ENCODE measurements at regions not wholly inside any gene's neighbourhood (a gene's known extent, or its start where the extent isn't known, plus 50 kb on each side); places are given as distances from the start of the nearest gene placed in this dataset.

DNA sequence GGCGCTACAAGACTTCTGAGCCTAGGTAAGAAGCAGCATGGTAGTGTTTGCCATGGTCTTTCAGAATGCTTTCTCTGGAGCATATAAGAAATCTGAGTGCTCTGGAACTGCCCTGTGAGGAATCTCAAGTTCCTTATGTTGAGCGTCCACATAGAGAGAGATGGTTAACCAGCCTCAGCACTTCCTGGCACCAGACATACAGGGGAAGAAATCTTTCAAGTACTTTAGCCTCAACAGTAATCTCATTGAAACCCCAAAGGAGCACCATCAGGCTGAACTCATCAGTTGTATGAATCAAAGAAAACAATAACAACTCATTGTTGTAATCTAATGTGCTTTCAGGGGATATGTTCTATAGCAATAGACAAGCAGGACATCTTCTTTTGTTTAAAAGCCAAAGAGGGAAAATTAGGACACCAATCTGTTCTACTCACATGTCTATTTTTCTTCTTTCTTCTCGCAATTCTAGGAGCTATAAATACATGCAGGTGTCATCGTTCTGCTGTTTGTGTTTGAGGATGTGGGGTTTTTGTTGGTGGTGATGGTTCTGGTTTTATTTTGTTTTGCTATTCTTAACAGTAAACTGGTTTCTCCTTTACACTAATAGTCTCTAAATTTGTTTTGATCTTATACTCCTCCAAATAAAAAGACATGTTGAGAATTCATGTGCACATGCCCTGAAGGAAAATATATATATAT lies 1145.0 kb upstream of the LRRN3 start:
- Histone ChIP-seq H3K9me3 (ENCODE audit: control insufficient read depth in 2 of 2, low read length in 2 of 2) (no peaks in the 10 kb centered on the region), H3K9ac (ENCODE audit: low read depth in 1 of 2, low read length in 2 of 2) (no peak overlapping the region), H3K4me3 (ENCODE audit: low read length in 2 of 2) (no peak overlapping the region), H3K27ac (ENCODE audit: low read depth in 2 of 2, low read length in 2 of 2) (no peak overlapping the region), H3K27me3 (ENCODE audit: control insufficient read depth in 2 of 2, insufficient read depth in 2 of 2, low read length in 2 of 2) (no peaks in the 10 kb centered on the region), H3K36me3 (ENCODE audit: control insufficient read depth in 2 of 2, insufficient read depth in 2 of 2, low read length in 2 of 2) (no peaks in the 10 kb centered on the region), H3K4me1 (ENCODE audit: control insufficient read depth in 2 of 2, insufficient read depth in 2 of 2, low read length in 2 of 2) (no peaks in the 10 kb centered on the region)

- Histone ChIP-seq H3K27ac (ENCODE audit: low read depth in 2 of 2, low read length in 2 of 2) (no peak overlapping the region), H3K4me1 (ENCODE audit: control insufficient read depth in 2 of 2, insufficient read depth in 2 of 2, low read length in 2 of 2) (no peaks in the 10 kb centered on the region), H3K9ac (ENCODE audit: low read depth in 1 of 2, low read length in 2 of 2) (no peak overlapping the region), H3K27me3 (ENCODE audit: control insufficient read depth in 2 of 2, insufficient read depth in 2 of 2, low read length in 2 of 2) (no peaks in the 10 kb centered on the region), H3K9me3 (ENCODE audit: control insufficient read depth in 2 of 2, low read length in 2 of 2) (no peaks in the 10 kb centered on the region), H3K4me3 (ENCODE audit: low read length in 2 of 2) (no peak overlapping the region), H3K36me3 (ENCODE audit: control insufficient read depth in 2 of 2, insufficient read depth in 2 of 2, low read length in 2 of 2) (no peaks in the 10 kb centered on the region)
Observed at GRCh38 chr7:109950256-109950655, 1140.7 kb upstream of the LRRN3 start.

GRCh38 chr7:109950821-109951564 lies 1139.9 kb upstream of the LRRN3 start:
- H3K27ac ChIP-seq (ENCODE audit: low read depth in 2 of 2, low read length in 2 of 2), result no peak overlapping the region
- no peak overlapping the region for H3K4me3 ChIP-seq (ENCODE audit: low read length in 2 of 2)
- H3K27me3 ChIP-seq (ENCODE audit: control insufficient read depth in 2 of 2, insufficient read depth in 2 of 2, low read length in 2 of 2), result no peaks in the 10 kb centered on the region
- no peaks in the 10 kb centered on the region for H3K4me1 ChIP-seq (ENCODE audit: control insufficient read depth in 2 of 2, insufficient read depth in 2 of 2, low read length in 2 of 2)
- H3K9ac ChIP-seq (ENCODE audit: low read depth in 1 of 2, low read length in 2 of 2), result no peak overlapping the region
- no peaks in the 10 kb centered on the region for H3K9me3 ChIP-seq (ENCODE audit: control insufficient read depth in 2 of 2, low read length in 2 of 2)
- no peaks in the 10 kb centered on the region for H3K36me3 ChIP-seq (ENCODE audit: control insufficient read depth in 2 of 2, insufficient read depth in 2 of 2, low read length in 2 of 2)

- Histone ChIP-seq H3K4me1 (ENCODE audit: control insufficient read depth in 2 of 2, insufficient read depth in 2 of 2, low read length in 2 of 2) (no peaks in the 10 kb centered on the region), H3K27me3 (ENCODE audit: control insufficient read depth in 2 of 2, insufficient read depth in 2 of 2, low read length in 2 of 2) (no peaks in the 10 kb centered on the region), H3K36me3 (ENCODE audit: control insufficient read depth in 2 of 2, insufficient read depth in 2 of 2, low read length in 2 of 2) (no peaks in the 10 kb centered on the region), H3K27ac (ENCODE audit: low read depth in 2 of 2, low read length in 2 of 2) (no peak overlapping the region), H3K4me3 (ENCODE audit: low read length in 2 of 2) (no peak overlapping the region), H3K9ac (ENCODE audit: low read depth in 1 of 2, low read length in 2 of 2) (no peak overlapping the region), H3K9me3 (ENCODE audit: control insufficient read depth in 2 of 2, low read length in 2 of 2) (no peaks in the 10 kb centered on the region)
Observed at GRCh38 chr7:109951565-109951928, 1139.4 kb upstream of the LRRN3 start.

DNA sequence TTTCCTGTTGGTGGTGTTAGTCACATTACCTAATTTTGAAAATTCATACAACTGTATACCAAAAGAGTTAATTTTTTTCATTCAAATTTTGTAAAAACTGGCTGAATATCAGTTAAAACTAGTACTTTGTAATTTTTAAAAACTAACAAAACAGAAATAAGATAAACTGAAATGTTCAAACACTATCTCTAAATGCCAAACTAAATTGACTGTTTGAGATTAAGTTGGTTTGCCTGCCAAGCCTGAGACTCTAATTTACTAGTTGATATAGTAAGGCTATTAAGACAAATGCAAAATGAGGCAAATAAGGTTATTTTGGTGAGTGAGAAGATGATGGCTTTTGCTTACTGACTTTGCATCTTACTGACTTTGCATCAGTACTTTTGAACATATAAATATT lies 1134.9 kb upstream of the LRRN3 start:
- no peaks in the 10 kb centered on the region for H3K4me1 ChIP-seq (ENCODE audit: control insufficient read depth in 2 of 2, insufficient read depth in 2 of 2, low read length in 2 of 2)
- H3K27me3 ChIP-seq (ENCODE audit: control insufficient read depth in 2 of 2, insufficient read depth in 2 of 2, low read length in 2 of 2), result no peaks in the 10 kb centered on the region
- no peak overlapping the region for H3K4me3 ChIP-seq (ENCODE audit: low read length in 2 of 2)
- no peaks in the 10 kb centered on the region for H3K36me3 ChIP-seq (ENCODE audit: control insufficient read depth in 2 of 2, insufficient read depth in 2 of 2, low read length in 2 of 2)
- no peak overlapping the region for H3K9ac ChIP-seq (ENCODE audit: low read depth in 1 of 2, low read length in 2 of 2)
- H3K27ac ChIP-seq (ENCODE audit: low read depth in 2 of 2, low read length in 2 of 2), result no peak overlapping the region
- no peaks in the 10 kb centered on the region for H3K9me3 ChIP-seq (ENCODE audit: control insufficient read depth in 2 of 2, low read length in 2 of 2)

DNA sequence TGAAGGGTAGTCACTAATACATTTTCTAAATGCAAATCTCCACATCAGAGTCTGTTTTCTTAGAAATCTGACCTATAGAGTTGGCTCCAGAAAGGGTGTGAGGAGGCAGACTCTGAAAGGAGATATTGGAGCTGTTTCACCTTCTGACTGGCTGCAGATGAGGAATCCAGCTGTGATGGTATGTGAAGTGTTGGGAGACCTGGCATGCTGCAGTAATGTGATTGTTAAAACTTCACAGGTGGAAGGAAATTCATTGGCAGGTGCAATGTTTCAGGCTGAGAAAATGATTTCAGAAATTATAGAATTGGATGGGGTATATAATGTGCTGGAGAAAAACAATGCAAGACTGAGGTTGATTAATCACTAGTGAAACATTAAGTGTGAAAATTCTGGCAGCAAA lies 1134.0 kb upstream of the LRRN3 start:
- H3K9ac ChIP-seq (ENCODE audit: low read depth in 1 of 2, low read length in 2 of 2), result no peak overlapping the region
- no peaks in the 10 kb centered on the region for H3K4me1 ChIP-seq (ENCODE audit: control insufficient read depth in 2 of 2, insufficient read depth in 2 of 2, low read length in 2 of 2)
- no peaks in the 10 kb centered on the region for H3K9me3 ChIP-seq (ENCODE audit: control insufficient read depth in 2 of 2, low read length in 2 of 2)
- no peak overlapping the region for H3K4me3 ChIP-seq (ENCODE audit: low read length in 2 of 2)
- no peak overlapping the region for H3K27ac ChIP-seq (ENCODE audit: low read depth in 2 of 2, low read length in 2 of 2)
- H3K36me3 ChIP-seq (ENCODE audit: control insufficient read depth in 2 of 2, insufficient read depth in 2 of 2, low read length in 2 of 2), result no peaks in the 10 kb centered on the region
- no peaks in the 10 kb centered on the region for H3K27me3 ChIP-seq (ENCODE audit: control insufficient read depth in 2 of 2, insufficient read depth in 2 of 2, low read length in 2 of 2)

DNA sequence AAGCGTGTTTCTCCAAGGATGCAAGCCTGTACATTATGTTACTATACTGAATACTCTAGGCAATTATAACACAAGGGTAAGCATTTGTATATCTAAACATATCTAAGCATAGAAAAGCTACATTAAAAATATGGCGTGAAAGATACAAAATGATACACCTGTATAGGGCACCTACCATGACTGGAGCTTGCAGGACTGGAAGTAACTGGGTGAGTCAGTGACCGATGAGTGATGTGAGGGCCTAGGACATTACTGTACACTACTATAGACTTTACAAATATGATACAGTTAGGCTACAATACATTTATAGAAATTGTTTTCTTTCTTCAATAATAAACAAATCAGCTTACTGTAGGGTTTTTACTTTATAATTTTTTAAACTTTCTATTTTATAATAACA lies 1127.2 kb upstream of the LRRN3 start:
- Histone ChIP-seq H3K9ac (ENCODE audit: low read depth in 1 of 2, low read length in 2 of 2) (no peak overlapping the region), H3K27me3 (ENCODE audit: control insufficient read depth in 2 of 2, insufficient read depth in 2 of 2, low read length in 2 of 2) (no peaks in the 10 kb centered on the region), H3K4me1 (ENCODE audit: control insufficient read depth in 2 of 2, insufficient read depth in 2 of 2, low read length in 2 of 2) (no peaks in the 10 kb centered on the region), H3K9me3 (ENCODE audit: control insufficient read depth in 2 of 2, low read length in 2 of 2) (no peaks in the 10 kb centered on the region), H3K36me3 (ENCODE audit: control insufficient read depth in 2 of 2, insufficient read depth in 2 of 2, low read length in 2 of 2) (no peaks in the 10 kb centered on the region), H3K27ac (ENCODE audit: low read depth in 2 of 2, low read length in 2 of 2) (no peak overlapping the region), H3K4me3 (ENCODE audit: low read length in 2 of 2) (no peak overlapping the region)

DNA sequence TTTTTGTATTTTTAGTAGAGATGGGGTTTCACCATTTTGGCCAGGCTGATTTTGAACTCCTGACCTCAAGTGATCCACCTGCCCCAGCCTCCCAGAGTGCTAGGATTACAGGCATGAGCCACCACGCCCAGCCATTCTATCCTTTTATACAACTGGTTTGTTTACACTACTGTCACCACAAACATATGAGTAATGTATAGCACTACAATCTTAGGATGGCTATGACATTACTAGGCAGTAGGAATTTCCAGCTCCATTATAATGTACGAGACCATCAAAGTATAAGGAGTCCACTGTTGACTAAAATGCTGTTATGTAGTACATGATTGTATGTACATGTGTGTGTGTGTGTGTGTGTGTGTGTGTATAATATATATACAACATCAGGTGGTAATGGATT lies 1126.1 kb upstream of the LRRN3 start:
- no peak overlapping the region for H3K4me3 ChIP-seq (ENCODE audit: low read length in 2 of 2)
- H3K4me1 ChIP-seq (ENCODE audit: control insufficient read depth in 2 of 2, insufficient read depth in 2 of 2, low read length in 2 of 2), result no peaks in the 10 kb centered on the region
- no peaks in the 10 kb centered on the region for H3K36me3 ChIP-seq (ENCODE audit: control insufficient read depth in 2 of 2, insufficient read depth in 2 of 2, low read length in 2 of 2)
- no peak overlapping the region for H3K9ac ChIP-seq (ENCODE audit: low read depth in 1 of 2, low read length in 2 of 2)
- H3K27me3 ChIP-seq (ENCODE audit: control insufficient read depth in 2 of 2, insufficient read depth in 2 of 2, low read length in 2 of 2), result no peaks in the 10 kb centered on the region
- no peak overlapping the region for H3K27ac ChIP-seq (ENCODE audit: low read depth in 2 of 2, low read length in 2 of 2)
- H3K9me3 ChIP-seq (ENCODE audit: control insufficient read depth in 2 of 2, low read length in 2 of 2), result no peaks in the 10 kb centered on the region

DNA sequence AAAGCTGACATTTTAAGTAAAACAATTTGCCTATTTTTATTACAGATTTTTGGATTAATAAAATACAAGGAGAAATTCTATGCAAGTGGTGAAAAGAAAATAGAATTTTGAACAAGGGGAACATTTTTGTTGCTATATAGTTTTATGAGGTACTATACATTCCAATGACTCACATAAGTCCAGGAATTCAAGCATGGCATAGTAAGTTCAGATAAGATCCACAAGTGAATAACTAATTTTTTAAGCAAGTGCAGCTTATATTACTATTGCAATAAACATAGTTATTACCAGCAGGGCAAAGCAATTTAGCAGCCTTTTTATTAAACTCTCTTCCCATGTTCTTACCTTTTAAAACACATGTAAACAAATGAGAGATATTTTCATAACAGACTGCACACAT lies 1123.5 kb upstream of the LRRN3 start:
- Histone ChIP-seq H3K9ac (ENCODE audit: low read depth in 1 of 2, low read length in 2 of 2) (no peak overlapping the region), H3K27me3 (ENCODE audit: control insufficient read depth in 2 of 2, insufficient read depth in 2 of 2, low read length in 2 of 2) (no peaks in the 10 kb centered on the region), H3K9me3 (ENCODE audit: control insufficient read depth in 2 of 2, low read length in 2 of 2) (no peaks in the 10 kb centered on the region), H3K4me3 (ENCODE audit: low read length in 2 of 2) (no peak overlapping the region), H3K36me3 (ENCODE audit: control insufficient read depth in 2 of 2, insufficient read depth in 2 of 2, low read length in 2 of 2) (no peaks in the 10 kb centered on the region), H3K4me1 (ENCODE audit: control insufficient read depth in 2 of 2, insufficient read depth in 2 of 2, low read length in 2 of 2) (no peaks in the 10 kb centered on the region), H3K27ac (ENCODE audit: low read depth in 2 of 2, low read length in 2 of 2) (no peak overlapping the region)

DNA sequence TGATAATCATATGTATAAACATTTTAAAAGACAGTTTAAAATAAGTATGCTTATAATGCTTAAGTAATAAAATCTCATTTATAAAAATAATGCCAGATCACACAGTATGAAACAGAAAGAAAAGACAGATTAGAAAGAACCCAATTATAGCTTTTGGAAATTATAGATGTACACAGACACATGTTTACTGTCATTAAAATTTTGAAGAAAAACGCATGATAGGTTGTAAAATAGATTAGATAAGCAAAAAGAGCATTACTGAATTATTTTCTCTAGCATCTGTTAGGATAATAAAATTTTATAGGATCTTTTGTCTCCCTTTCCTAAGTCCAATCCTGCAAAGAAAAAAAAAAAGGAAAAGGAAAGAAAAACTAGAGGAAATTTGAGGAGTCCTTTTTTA lies 1107.3 kb upstream of the LRRN3 start:
- H3K9me3 ChIP-seq (ENCODE audit: control insufficient read depth in 2 of 2, low read length in 2 of 2), result no peaks in the 10 kb centered on the region
- no peak overlapping the region for H3K27ac ChIP-seq (ENCODE audit: low read depth in 2 of 2, low read length in 2 of 2)
- no peaks in the 10 kb centered on the region for H3K27me3 ChIP-seq (ENCODE audit: control insufficient read depth in 2 of 2, insufficient read depth in 2 of 2, low read length in 2 of 2)
- no peaks in the 10 kb centered on the region for H3K36me3 ChIP-seq (ENCODE audit: control insufficient read depth in 2 of 2, insufficient read depth in 2 of 2, low read length in 2 of 2)
- no peak overlapping the region for H3K9ac ChIP-seq (ENCODE audit: low read depth in 1 of 2, low read length in 2 of 2)
- H3K4me3 ChIP-seq (ENCODE audit: low read length in 2 of 2), result no peak overlapping the region
- H3K4me1 ChIP-seq (ENCODE audit: control insufficient read depth in 2 of 2, insufficient read depth in 2 of 2, low read length in 2 of 2), result no peaks in the 10 kb centered on the region

Data from mucosa of rectum (tissue), 2 donors.